NT2/D1 (cell line): ENCODE measurements at regions not wholly inside any gene's neighbourhood (a gene's known extent, or its start where the extent isn't known, plus 50 kb on each side); places are given as distances from the start of the nearest gene placed in this dataset.

Experiments
- SUZ12 ChIP-seq: IDR thresholded peaks from 2 replicates; pipeline ENCODE4 v1.6.1; 2011; ENCODE audit not compliant: insufficient read length, insufficient read depth; ENCODE audit errors: extremely low read depth
- YY1 ChIP-seq: IDR thresholded peaks from 2 replicates; pipeline ENCODE4 v1.6.1; 2011; ENCODE audit not compliant: insufficient read length, insufficient read depth
- ZNF274 ChIP-seq: IDR thresholded peaks from 2 replicates; pipeline ENCODE4 v1.6.1; 2011; ENCODE audit warnings: mild to moderate bottlenecking, low read depth, low read length

- TF ChIP-seq YY1 (no peak), ZNF274 (no peak), SUZ12 (no peak)
These were observed 196.8 kb upstream of the STXBP6 start for GRCh38 chr14:25246751-25247150.
